ENCODE measurements at regions not wholly inside any gene's neighbourhood (a gene's known extent, or its start where the extent isn't known, plus 50 kb on each side); places are given as distances from the start of the nearest gene placed in this dataset.
A peak's percentile ranks its signal among the peaks of the same experiment; 100 is the strongest.

GRCh38 chr2:74735009-74735408, 81.0 kb downstream of the SEMA4F start:
- ChIA-PET POLR2A (no interaction called here), CTCF (interaction anchor here (1.0 to 1.9 kb wide), 5 partner anchors 20 to 142 kb away, joined by 3 to 11 read pairs (median 4); no protein-coding TSS in a partner anchor)
- no peak for DNase-seq

GRCh38 chr2:74735564-74735963, 81.5 kb downstream of the SEMA4F start:
- DNase-seq: peak; percentile 41
- 0 out of 4 replicates have a peak overlapping the region, but pooled peaks of 1 of the 2 experiments have one; percentile 23 for H3K4me3 ChIP-seq (ENCODE audit: low read depth in 2 of 2, low read length in 1 of 2)
- peak overlapping the region; percentile 47 to 89; a peak in 3 of 4 replicates for H3K27ac ChIP-seq (ENCODE audit: low read depth in 2 of 2, low read length in 1 of 2)
- H3K27me3 ChIP-seq (ENCODE audit: insufficient read depth): no peaks in the 10 kb centered on the region
- peaks cover 4% of the 10 kb centered on the region for H3F3A ChIP-seq (replicated peaks; ENCODE audit: insufficient read depth)
- H3K36me3 ChIP-seq (replicated peaks in 1 of 2; ENCODE audit: control insufficient read depth in 1 of 2, insufficient read depth in 2 of 2, low read length in 1 of 2): peaks cover 0 to 8% of the 10 kb centered on the region in 2 experiments
- no peak overlapping the region; the same call in 1 of the 2 replicates for H3K9ac ChIP-seq
- H3K9me2 ChIP-seq: no peaks in the 10 kb centered on the region
- WGBS (ENCODE audit: low lambda C conversion rate): 18% methylated on average over 3 of the region's 3 CpGs
- no peaks in the 10 kb centered on the region for H3K79me2 ChIP-seq (ENCODE audit: insufficient read depth)
- peaks cover 22 to 35% of the 10 kb centered on the region in 2 experiments; a peak in 3 of 4 replicates for H3K4me1 ChIP-seq (ENCODE audit: control insufficient read depth in 1 of 2, insufficient read depth in 2 of 2, low read depth in 1 of 2, low read length in 1 of 2)
- H3K9me3 ChIP-seq: peaks cover 10% of the 10 kb centered on the region; the same call in 1 of the 2 replicates
- H3K4me2 ChIP-seq: peak overlapping the region; percentile 54
- peak overlapping the region; percentile 91 for H2AFZ ChIP-seq (ENCODE audit: low read depth)
- peak; percentile 70 for TF ChIP-seq GATA2 (CRISPR knock-in tag; IDR thresholded peaks at IDR 0.05)
- no peak for TF ChIP-seq POLR2AphosphoS5 (IDR thresholded peaks at IDR 0.05; ENCODE audit: low read depth, low read length)
- TF ChIP-seq JUND (IDR thresholded peaks at IDR 0.05): no peak
- peak; percentile 29 for TF ChIP-seq CHD2 (IDR thresholded peaks at IDR 0.05; ENCODE audit: low read length, partially characterized antibody)
- no peak for TF ChIP-seq MAX (IDR thresholded peaks at IDR 0.05; ENCODE audit: low read depth)
- TF ChIP-seq RCOR1 (IDR thresholded peaks at IDR 0.05; ENCODE audit: low read length): peak; percentile 63
- TF ChIP-seq ELF1 (IDR thresholded peaks at IDR 0.05): no peak
- no peak for TF ChIP-seq USF1 (IDR thresholded peaks at IDR 0.05; ENCODE audit: borderline replicate concordance, low read depth)
- TF ChIP-seq GABPA (IDR thresholded peaks at IDR 0.05; ENCODE audit: low read depth): no peak
- TF ChIP-seq EP300 (IDR thresholded peaks at IDR 0.05; ENCODE audit: borderline replicate concordance in 1 of 2, low read depth in 1 of 2, low read length in 1 of 2): peak in 1 of 2 experiments; percentile 42; a peak in 1 of 4 replicates
- ChIA-PET POLR2A (interaction anchor here (0.8 to 1.0 kb wide), 2 partner anchors 81 to 99 kb away, joined by 3 read pairs; no protein-coding TSS in a partner anchor), CTCF (interaction anchor here (1.2 to 1.9 kb wide), 4 partner anchors 21 to 141 kb away, joined by 3 to 11 read pairs (median 6); no protein-coding TSS in a partner anchor)
- no peaks in the 10 kb centered on the region for H4K20me1 ChIP-seq (ENCODE audit: insufficient read depth)

More at GRCh38 chr2:74735009-74735408, 81.0 kb downstream of the SEMA4F start:
- H3K4me2 ChIP-seq: peak overlapping the region; percentile 54; the same call in 1 of the 2 replicates
- TF ChIP-seq POLR2AphosphoS5 (IDR thresholded peaks at IDR 0.05; ENCODE audit: low read depth, low read length): no peak
- 0 out of 2 replicates have a peak, but pooled peaks have one; percentile 4 for TF ChIP-seq JUND (IDR thresholded peaks at IDR 0.05)
- TF ChIP-seq USF1 (IDR thresholded peaks at IDR 0.05; ENCODE audit: borderline replicate concordance, low read depth): no peak
- no peak for TF ChIP-seq NFIC (IDR thresholded peaks at IDR 0.05; ENCODE audit: borderline replicate concordance)
- no peak for TF ChIP-seq MAX (IDR thresholded peaks at IDR 0.05; ENCODE audit: low read depth)
- TF ChIP-seq PBX3 (IDR thresholded peaks at IDR 0.05): 0 out of 2 replicates have a peak, but pooled peaks have one; percentile 21
- peaks cover 4% of the 10 kb centered on the region for H3F3A ChIP-seq (replicated peaks; ENCODE audit: insufficient read depth)
- no peak overlapping the region for H3K4me3 ChIP-seq (ENCODE audit: low read depth in 2 of 2, low read length in 1 of 2)
- peaks cover 17 to 29% of the 10 kb centered on the region in 2 experiments; a peak in 3 of 4 replicates for H3K4me1 ChIP-seq (ENCODE audit: control insufficient read depth in 1 of 2, insufficient read depth in 2 of 2, low read depth in 1 of 2, low read length in 1 of 2)
- peak overlapping the region; percentile 91 for H2AFZ ChIP-seq (ENCODE audit: low read depth)
- H3K9me3 ChIP-seq: peaks cover 10% of the 10 kb centered on the region; the same call in 1 of the 2 replicates
- peak overlapping the region; percentile 47 to 89; a peak in 3 of 4 replicates for H3K27ac ChIP-seq (ENCODE audit: low read depth in 2 of 2, low read length in 1 of 2)
- no peaks in the 10 kb centered on the region for H3K9me2 ChIP-seq
- H4K20me1 ChIP-seq (ENCODE audit: insufficient read depth): no peaks in the 10 kb centered on the region
- H3K27me3 ChIP-seq (ENCODE audit: insufficient read depth): no peaks in the 10 kb centered on the region
- peaks cover 0 to 8% of the 10 kb centered on the region in 2 experiments for H3K36me3 ChIP-seq (replicated peaks in 1 of 2; ENCODE audit: control insufficient read depth in 1 of 2, insufficient read depth in 2 of 2, low read length in 1 of 2)
- WGBS (ENCODE audit: low lambda C conversion rate): 57% methylated on average over 2 of the region's 2 CpGs
- H3K79me2 ChIP-seq (ENCODE audit: insufficient read depth): no peaks in the 10 kb centered on the region
- H3K9ac ChIP-seq: no peak overlapping the region; the same call in 1 of the 2 replicates

Data from SK-N-SH (cell line).